ENCODE measurements at regions not wholly inside any gene's neighbourhood (a gene's known extent, or its start where the extent isn't known, plus 50 kb on each side); places are given as distances from the start of the nearest gene placed in this dataset.

DNA sequence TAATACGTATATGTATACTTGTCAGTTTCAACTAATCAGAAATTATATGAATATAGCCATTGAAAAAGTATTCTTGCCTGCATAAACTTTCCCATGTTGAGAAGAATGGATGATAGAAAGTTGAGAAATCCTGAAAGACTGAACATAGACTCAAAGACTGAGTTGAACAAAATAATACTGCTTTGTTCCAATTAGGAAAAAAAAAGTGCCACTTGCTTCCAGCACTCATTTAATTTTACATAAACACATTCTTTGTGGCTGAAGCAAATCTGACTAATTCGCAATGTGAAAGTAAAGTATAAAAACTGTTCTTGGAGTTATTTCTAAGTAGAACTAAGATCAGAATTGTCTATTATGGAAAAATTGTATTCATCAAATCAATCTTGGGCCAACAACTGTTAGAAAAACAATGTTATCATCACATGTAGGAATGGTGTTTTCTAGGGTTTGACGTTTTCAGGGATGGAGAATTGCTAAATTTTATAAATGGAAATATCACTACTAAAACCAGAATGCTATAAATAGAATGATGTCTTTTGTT is 2334.6 kb downstream of the PCDH7 start:
- H3K9ac ChIP-seq (replicated peaks in 1 of 4; ENCODE audit: extremely low read depth in 1 of 4, low read depth in 3 of 4, low read length in 3 of 4): no peak overlapping the region
- no peaks in the 10 kb centered on the region for H3K27me3 ChIP-seq (replicated peaks in 1 of 4; ENCODE audit: control insufficient read depth in 3 of 4, extremely low read depth in 1 of 4, insufficient read depth in 3 of 4, low read length in 3 of 4)
- H2BK15ac ChIP-seq (ENCODE audit: low read length): no peak overlapping the region
- FAIRE-seq (no peak), DNase-seq (ENCODE audit: low read depth in 1 of 2, low spot score in 2 of 2) (no peak)
- H2AK5ac ChIP-seq (ENCODE audit: low read depth, low read length): no peak overlapping the region
- H3K27ac ChIP-seq (ENCODE audit: low read depth, low read length): no peak overlapping the region
- H3K56ac ChIP-seq (replicated peaks; ENCODE audit: insufficient read length, low read depth, low read length): no peak overlapping the region
- no peak overlapping the region for H3K4me2 ChIP-seq (ENCODE audit: insufficient read depth in 1 of 2, low read depth in 2 of 2, low read length in 2 of 2)
- no peak overlapping the region for H3K23ac ChIP-seq (ENCODE audit: insufficient read length)
- H2BK120ac ChIP-seq (replicated peaks; ENCODE audit: low read depth, low read length): no peak overlapping the region
- WGBS, 2 experiments (ENCODE audit: extremely low coverage in 1 of 2, insufficient coverage in 1 of 2, insufficient read length in 1 of 2, insufficient replicate concordance in 2 of 2, low coverage in 1 of 2, low lambda C conversion rate in 2 of 2, missing lambda C conversion rate in 1 of 2): 89% methylated on average over 3 of the region's 3 CpGs; no CpG with 5 or more reads in 1 of the 2 experiments
- no peaks in the 10 kb centered on the region for H3K79me1 ChIP-seq (ENCODE audit: low read depth, low read length)
- ChIA-PET CTCF (ENCODE audit: partially characterized antibody) (no interaction called here), POLR2A (ENCODE audit: partially characterized antibody) (no interaction called here)
- H4K8ac ChIP-seq (ENCODE audit: extremely low read depth, insufficient read depth, low read length): no peak overlapping the region
- H3K79me2 ChIP-seq (ENCODE audit: control insufficient read depth in 1 of 2, insufficient read depth in 2 of 2, low read length in 2 of 2): no peaks in the 10 kb centered on the region
- no peak overlapping the region for H3K4me3 ChIP-seq (ENCODE audit: extremely low read depth in 1 of 4, insufficient read depth in 2 of 4, low read depth in 3 of 4, low read length in 4 of 4)
- no peaks in the 10 kb centered on the region for H3K9me3 ChIP-seq (ENCODE audit: insufficient read depth in 2 of 2, low read depth in 1 of 2, low read length in 1 of 2)
- H3K4ac ChIP-seq (replicated peaks; ENCODE audit: insufficient read length, low read depth, low read length): no peak overlapping the region
- no peaks in the 10 kb centered on the region for H3K23me2 ChIP-seq (ENCODE audit: low read depth, low read length)
- no peak overlapping the region for H4K5ac ChIP-seq (ENCODE audit: insufficient read length, low read depth, low read length)
- no peaks in the 10 kb centered on the region for H3K36me3 ChIP-seq (ENCODE audit: control insufficient read depth in 2 of 4, insufficient read depth in 4 of 4, low read length in 3 of 4)
- no peak overlapping the region for H2BK20ac ChIP-seq (ENCODE audit: low read length)
- H3K18ac ChIP-seq (ENCODE audit: extremely low read depth, low read length): no peak overlapping the region
- no peak overlapping the region for H3K14ac ChIP-seq (ENCODE audit: insufficient read length)
- H2BK12ac ChIP-seq (ENCODE audit: low read depth, low read length): no peak overlapping the region
- H2AFZ ChIP-seq (ENCODE audit: low read length): no peak overlapping the region
- no peak overlapping the region for H4K91ac ChIP-seq (replicated peaks; ENCODE audit: insufficient read length, low read length)
- TF ChIP-seq BRCA1 (IDR thresholded peaks at IDR 0.05; ENCODE audit: low read depth, low read length): no peak
- no peak for TF ChIP-seq CHD2 (IDR thresholded peaks at IDR 0.05; ENCODE audit: low read length)
- TF ChIP-seq SIN3A (conservative IDR thresholded peaks at IDR 0.05 in 1 of 2, IDR thresholded peaks at IDR 0.05 in 1 of 2; ENCODE audit: low read depth in 1 of 2, low read length in 2 of 2): no peak
- no peak for TF ChIP-seq CBX8 (IDR thresholded peaks at IDR 0.05; ENCODE audit: borderline replicate concordance, low read depth, low read length)
- no peak for TF ChIP-seq SIRT6 (IDR thresholded peaks at IDR 0.05; ENCODE audit: low read length)
- H4K20me1 ChIP-seq (replicated peaks in 1 of 2; ENCODE audit: control insufficient read depth in 1 of 2, insufficient read depth in 2 of 2, low read length in 2 of 2): no peaks in the 10 kb centered on the region
- H2BK5ac ChIP-seq (ENCODE audit: low read depth, low read length): no peak overlapping the region
- peaks cover 0 to 3% (median 0%) of the 10 kb centered on the region in 4 experiments; a peak in 1 of 7 replicates for H3K4me1 ChIP-seq (replicated peaks in 1 of 4; ENCODE audit: control insufficient read depth in 3 of 4, insufficient read depth in 4 of 4, low read length in 3 of 4)
